Neural progenitor cell (in vitro differentiated cells): ENCODE measurements at regions not wholly inside any gene's neighbourhood (a gene's known extent, or its start where the extent isn't known, plus 50 kb on each side); places are given as distances from the start of the nearest gene placed in this dataset.

ENCODE experiments used
- CTCF ChIP-seq: fragments of 200-600 bp; sonication (generic); IDR thresholded peaks from 2 replicates; pipeline ENCODE4 v1.5.1; 2017; ENCODE audit warnings: antibody characterized with exemption, mild to moderate bottlenecking
- EZH2 ChIP-seq: fragments of 200-600 bp; sonication (generic); IDR thresholded peaks from 2 replicates; pipeline ENCODE4 v1.6.1; 2017; ENCODE audit warnings: antibody characterized with exemption, mild to moderate bottlenecking, moderate library complexity
- EZH2phosphoT487 ChIP-seq: fragments of 200-600 bp; sonication (generic); IDR thresholded peaks from 2 replicates; pipeline ENCODE4 v1.6.1; 2017; ENCODE audit warnings: antibody characterized with exemption

- TF ChIP-seq CTCF (no peak), EZH2 (no peak), EZH2phosphoT487 (no peak)
Observed at GRCh38 chr4:20049889-20050288, 201.8 kb upstream of the SLIT2 start.
